ENCODE measurements at regions not wholly inside any gene's neighbourhood (a gene's known extent, or its start where the extent isn't known, plus 50 kb on each side); places are given as distances from the start of the nearest gene placed in this dataset.
"Not testable (repeated sequence)": the region's sequence is repeated elsewhere in the genome, so short reads cannot be mapped to it uniquely, and the experiment has no call there.

GRCh38 chr3:103818800-103819199 lies 1384.0 kb downstream of the ZPLD1 start:
- no peak for DNase-seq

DNA sequence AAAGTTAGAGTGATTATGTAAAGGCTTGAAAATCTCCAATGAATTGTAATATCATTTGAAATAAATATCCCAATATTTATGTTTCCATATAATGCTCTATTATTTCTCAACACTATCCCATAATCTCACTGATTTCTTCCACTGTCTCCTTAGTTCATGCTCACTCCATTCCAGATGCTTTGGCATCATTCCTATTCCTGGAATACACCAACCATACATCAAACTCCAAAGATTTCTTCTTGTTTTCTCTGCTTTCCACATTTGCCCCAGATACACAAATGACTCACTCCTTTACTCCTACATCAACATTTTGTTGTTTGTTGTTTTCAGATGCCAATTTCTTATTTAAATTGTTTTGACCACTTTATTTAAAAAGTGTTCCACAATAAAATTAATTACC lies 1390.8 kb downstream of the ZPLD1 start:
- no peak for DNase-seq

DNA sequence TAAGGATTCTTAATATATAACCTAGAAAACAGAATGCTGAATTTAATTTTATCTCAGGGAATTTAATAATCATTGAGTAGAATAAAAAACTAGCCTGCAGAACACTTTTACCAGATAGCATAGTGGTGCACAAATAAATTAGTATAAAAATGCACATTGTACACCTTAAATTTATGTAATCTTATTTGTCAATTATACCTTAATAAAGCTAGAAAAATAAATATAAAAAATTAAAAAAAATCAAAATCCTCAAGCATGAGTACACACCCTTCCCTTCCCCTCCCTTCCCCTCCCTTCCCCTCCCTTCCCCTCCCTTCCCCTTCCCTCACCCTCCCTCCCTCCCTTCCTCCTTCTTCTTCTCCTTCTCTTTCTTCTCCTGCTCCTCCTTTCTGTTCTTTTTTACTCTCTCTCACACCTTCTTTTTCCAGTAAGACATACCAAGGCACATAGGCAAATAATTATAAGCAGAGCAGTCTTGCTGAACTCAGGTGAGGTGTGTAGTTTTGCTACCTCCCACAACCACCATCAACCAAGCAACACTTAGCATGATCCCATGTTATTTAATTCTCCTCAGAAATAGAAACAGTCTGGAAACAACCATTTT lies 1395.0 kb downstream of the ZPLD1 start:
- no peak for DNase-seq

DNA sequence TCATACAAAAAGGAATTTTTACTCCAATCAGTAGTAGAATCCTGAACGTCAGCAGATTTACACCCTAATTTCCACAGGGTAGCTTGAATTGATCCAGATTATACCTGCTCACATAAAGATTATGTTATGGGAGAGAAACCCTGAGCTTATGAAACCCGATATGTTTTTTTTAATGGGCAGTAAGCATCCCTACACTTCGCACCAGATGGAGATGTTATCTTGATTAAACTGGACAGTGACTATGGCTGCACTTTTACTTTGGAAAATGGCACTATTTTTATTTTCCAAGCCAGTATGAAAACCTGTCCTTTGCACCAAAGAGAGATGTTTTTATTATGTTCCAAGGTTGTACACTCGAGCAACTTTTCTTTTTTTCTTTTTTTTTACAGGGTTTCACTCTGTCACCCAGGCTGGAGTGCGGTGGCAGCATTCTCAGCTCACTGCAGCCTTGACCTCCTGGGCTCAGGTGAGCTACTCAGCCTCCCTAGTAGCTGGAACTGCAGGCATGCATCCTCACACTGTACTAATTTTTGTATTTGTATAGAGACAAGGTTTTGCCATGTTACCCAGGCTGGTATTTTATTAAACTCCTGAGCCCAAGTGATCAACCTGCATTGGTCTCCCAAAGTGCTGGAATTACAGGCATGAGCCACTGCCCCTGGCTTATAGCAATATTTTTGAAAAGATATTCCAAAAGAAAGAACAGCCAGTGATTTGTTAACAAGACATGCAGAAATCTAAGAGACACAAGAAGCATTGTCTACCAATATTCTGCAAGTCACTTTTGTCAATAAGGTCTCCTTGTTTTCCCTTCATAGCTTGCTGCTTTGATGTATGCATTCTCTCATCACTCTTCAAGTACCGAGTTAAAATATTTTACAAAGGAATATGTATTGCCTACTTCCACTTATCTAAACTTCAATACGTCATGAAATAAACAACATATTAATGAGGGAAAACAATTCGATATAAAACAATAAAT lies 1412.6 kb downstream of the ZPLD1 start:
- DNase-seq: no peak

GRCh38 chr3:103851793-103852192 lies 1417.0 kb downstream of the ZPLD1 start:
- DNase-seq: no peak

DNA sequence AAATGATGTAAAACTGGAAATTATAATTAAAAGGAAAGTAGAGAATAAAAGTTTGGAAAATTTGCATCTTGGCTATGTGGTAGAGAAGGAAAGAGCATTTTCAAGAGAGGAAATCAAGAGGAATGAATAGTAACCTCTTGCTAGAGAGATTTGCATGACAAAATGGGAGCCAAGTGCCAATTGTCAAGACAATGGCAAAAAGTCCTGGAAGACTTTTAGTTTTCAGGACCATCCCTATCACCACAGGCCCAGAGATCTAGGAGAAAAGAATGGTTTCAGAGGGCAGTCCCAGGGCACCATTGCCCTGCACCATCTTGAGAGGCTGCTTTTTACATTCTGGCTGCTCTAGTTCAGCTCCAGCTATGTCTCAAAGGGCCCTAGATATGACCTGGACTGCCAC lies 1427.6 kb downstream of the ZPLD1 start:
- DNase-seq: no peak

GRCh38 chr3:103863381-103863780 lies 1428.6 kb downstream of the ZPLD1 start:
- DNase-seq: no peak

GRCh38 chr3:103866113-103866512 lies 1431.3 kb downstream of the ZPLD1 start:
- DNase-seq: no peak

DNA sequence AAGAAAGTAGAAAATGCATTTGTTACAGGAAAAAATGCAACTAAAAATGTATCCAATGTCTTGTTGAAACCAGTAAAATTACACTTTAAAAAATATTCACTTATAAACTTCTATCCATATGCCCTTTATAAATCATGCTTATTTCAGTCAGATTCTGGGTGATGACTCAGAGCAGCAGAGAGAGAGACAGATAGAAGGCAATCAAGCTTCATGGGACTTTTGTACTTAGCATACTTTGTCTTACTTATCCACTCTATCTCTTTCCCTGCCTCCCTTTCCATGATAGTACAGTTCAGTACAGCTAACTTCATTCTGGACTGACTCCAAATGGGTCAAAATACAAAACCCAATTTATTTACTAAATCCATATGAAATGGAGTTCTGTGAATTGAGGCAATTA lies 1438.2 kb downstream of the ZPLD1 start:
- DNase-seq: no peak

DNA sequence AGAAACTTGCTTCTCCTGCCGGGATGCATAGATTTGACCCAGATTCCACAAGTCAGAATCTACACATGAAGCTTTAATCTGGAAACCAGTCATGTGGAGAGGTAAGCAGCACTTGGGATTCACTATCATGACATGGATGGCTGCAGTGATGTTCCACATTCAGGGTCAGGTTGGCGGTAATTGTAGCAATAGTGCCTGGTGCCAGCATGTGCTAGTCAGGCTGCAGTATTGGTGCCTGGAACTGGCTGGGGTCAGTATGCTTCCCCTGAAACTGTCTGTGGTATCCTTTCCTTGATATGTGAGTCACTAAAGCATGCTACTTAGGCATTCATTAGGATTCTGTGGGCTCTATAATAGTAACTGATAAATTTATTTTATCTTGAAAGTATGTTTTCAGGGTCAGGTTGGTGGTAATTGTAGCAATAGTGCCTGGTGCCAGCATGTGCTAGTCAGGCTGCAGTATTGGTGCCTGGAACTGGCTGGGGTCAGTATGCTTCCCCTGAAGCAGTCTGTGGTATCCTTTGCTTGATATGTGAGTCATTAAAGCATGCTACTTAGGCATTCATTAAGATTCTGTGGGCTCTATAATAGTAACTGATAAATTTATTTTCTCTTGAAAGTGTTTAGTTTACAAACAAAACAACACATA lies 1439.2 kb downstream of the ZPLD1 start:
- DNase-seq: no peak

DNA sequence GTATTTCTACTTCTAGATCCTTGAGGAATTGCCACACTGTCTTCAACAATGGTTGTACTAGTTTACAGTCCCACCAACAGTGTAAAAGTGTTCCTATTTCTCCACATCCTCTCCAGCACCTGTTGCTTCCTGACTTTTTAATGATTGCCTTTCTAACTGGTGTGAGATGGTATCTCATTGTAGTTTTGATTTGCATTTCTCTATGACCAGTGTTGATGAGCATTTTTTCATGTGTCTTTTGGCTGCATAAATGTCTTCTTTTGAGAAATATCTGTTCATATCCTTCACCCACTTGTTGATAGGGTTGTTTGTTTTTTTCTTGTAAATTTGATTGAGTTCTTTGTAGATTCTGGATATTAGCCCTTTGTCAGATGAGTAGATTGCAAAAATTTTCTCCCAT lies 1447.0 kb downstream of the ZPLD1 start:
- not testable (repeated sequence) for DNase-seq

- DNase-seq: no peak
Observed at GRCh38 chr3:103889675-103890074, 1454.9 kb downstream of the ZPLD1 start.

DNA sequence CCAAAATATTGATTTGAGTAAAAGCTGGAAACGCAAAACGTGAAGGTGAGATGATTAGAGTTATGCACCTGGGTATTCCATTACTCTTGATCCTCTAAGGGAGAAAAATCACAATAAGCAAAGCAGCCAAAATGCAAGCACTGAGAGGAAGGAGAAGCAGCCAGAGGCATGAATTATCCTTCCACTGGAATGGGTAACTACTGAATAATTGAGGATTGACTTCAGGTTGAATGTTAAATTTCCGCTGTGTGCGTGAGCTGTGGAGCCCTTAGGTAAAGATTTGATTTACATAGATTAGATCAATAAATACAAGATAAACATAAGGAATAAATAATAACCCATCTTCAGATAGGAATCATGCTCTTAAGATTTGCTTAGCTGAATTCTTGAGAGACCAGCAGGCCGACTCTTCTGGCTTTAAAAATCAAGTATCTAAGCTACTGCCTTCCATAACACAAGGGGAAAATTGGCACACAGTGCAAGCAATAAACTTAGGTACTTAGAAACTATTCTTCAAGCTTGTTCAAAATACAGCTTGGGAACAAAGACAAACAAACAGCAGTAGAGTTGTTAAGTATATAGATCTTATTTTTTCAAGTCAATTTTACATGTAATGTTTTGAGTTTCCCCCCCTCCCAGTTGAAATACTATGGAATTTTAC lies 1459.5 kb downstream of the ZPLD1 start:
- DNase-seq: no peak

DNA sequence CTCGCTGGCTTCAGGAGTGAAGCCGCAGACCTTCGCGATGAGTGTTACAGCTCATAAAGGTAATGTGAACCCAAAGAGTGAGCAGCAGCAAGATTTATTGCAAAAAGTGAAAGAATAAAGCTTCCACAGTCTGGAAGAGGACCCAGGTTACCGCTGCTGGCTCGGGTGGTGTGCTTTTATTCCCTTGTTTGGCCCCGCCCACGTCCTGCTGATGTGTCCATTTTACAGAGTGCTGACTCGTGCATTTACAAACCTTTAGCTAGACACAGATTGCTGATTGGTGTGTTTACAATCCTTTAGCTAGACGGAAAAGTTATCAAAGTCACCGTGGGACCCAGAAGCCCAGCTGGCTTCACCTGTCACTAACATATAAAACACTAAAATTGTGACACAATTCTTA lies 1464.5 kb downstream of the ZPLD1 start:
- no peak for DNase-seq

- no peak for DNase-seq
Observed at GRCh38 chr3:103904991-103905390, 1461.7 kb upstream of the ALCAM start.

DNA sequence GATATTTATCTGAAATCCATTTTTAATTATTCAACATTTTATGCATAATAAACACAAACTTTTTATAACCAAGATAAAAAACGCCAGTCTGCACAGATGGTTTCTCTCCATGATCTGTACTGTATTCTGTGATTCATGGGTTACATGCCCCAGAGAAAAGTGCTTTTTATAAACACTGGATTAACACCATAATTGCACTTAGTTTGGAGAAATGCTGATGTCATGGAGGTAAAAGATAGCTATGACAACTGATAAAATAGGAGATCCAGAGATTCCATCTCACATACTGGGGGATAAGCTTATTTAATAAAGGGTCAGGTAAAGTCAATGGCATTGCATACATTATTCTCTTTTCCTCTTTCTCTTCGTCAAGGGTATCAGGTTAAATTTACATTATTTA lies 1460.4 kb upstream of the ALCAM start:
- DNase-seq: no peak

DNA sequence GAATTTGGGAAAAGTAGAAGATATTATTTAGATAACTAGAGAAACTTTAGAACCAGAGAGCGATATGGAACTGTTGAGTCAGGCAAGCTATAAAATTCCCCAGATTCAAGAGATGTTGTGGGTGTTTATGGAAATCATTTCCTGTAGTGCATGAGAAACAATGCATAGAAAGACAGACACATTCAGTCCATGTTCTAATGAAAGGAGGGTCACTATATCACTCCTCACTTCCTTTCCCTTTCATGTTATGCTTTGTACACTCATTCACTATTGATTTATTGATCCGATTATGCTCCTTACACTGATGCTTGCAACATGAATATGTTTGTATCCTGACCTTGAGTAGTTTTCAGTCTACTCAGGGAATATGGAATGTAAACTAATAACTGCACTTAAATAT lies 1459.9 kb upstream of the ALCAM start:
- DNase-seq: no peak

- DNase-seq: no peak
Observed at GRCh38 chr3:103907567-103907966, 1459.1 kb upstream of the ALCAM start.

DNA sequence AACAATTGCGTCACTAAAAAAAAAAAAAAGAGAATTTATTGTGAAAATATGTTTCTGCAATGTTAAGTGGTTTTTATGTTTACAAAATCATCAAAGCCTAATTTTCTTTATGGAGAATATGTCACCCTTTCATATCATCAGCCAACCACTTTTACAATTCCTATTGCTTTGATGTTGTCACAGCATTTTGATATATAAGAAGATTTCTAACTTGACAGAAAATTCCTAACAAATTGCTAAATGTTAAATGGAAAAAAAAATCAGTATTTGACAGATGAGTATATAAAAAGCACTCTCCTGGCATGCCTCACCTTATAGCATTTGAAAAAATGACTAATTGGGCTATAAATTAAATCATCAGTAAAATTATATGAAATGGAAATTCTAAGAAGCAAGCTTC lies 1457.3 kb upstream of the ALCAM start:
- DNase-seq: no peak

DNA sequence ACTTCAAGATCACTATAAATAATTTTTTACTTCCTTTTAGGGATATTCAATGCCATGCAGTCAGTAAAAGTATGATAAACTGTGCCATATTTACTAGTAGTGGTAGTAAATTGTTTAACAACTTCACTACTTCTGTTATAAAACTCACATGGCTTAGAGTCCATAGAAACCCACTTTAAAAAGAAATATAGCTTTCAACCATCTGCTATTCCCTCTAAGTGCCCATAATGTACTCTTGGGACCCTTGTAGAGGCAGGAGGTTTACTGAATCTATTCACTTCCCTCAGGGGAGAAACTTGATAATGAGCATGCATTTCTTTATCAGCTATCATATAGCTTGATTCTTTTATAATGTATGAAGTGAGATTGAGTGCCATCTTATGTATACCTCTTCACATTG lies 1448.4 kb upstream of the ALCAM start:
- no peak for DNase-seq

GRCh38 chr3:103919327-103919726 lies 1447.4 kb upstream of the ALCAM start:
- no peak for DNase-seq

GRCh38 chr3:103923907-103924306 lies 1442.8 kb upstream of the ALCAM start:
- no peak for DNase-seq

DNA sequence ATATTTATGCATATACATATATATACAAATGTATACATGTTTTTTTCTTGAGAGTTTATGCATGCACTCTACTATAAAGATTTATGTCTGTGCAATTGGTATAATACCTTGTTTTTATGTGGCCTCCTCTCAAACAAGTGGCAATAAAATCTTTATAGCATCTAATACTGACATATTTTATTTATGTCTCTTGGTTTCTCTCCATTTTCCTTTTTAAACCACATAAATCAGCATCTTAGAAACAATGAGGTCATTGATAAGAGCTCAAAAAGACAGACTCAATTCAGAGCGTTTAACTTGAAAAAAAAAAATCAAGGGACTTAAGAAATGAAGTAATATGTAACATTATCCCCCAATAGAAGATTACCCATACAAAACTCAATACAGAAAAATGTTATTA lies 1442.2 kb upstream of the ALCAM start:
- no peak for DNase-seq

Data from hematopoietic multipotent progenitor cell treated with erythropoietin and hydrocortisone succinate and interleukin-3 and kit ligand, for 8 days (in vitro differentiated cells).